OCI-LY1 (cell line): ENCODE measurements at regions not wholly inside any gene's neighbourhood (a gene's known extent, or its start where the extent isn't known, plus 50 kb on each side); places are given as distances from the start of the nearest gene placed in this dataset.

Source experiments
- H2AFZ ChIP-seq: fragments of 200-600 bp; sonication (generic), shearing (Covaris generic); 2 replicates; pipeline ENCODE4 v1.6.0; 2014; ENCODE audit warnings: antibody characterized with exemption, mild to moderate bottlenecking, low read length
- H3F3A ChIP-seq: fragments of 200-600 bp; sonication (generic), shearing (Covaris generic); 2 replicates; pipeline ENCODE4 v1.6.0; 2014; ENCODE audit warnings: mild to moderate bottlenecking, antibody characterized with exemption, low read length, moderate library complexity; ENCODE audit not compliant: insufficient read depth
- H3K27ac ChIP-seq: fragments of 200-600 bp; sonication (generic); 2 replicates; pipeline ENCODE4 v1.5.1; 2014; ENCODE audit warnings: low read length, mixed run types, mild to moderate bottlenecking, low read depth; ENCODE audit not compliant: poor library complexity, severe bottlenecking
- H3K27me3 ChIP-seq: fragments of 200-600 bp; sonication (generic); 2 replicates; pipeline ENCODE4 v1.6.0; 2014; ENCODE audit warnings: antibody characterized with exemption, mild to moderate bottlenecking, low read length, moderate library complexity; ENCODE audit not compliant: insufficient read depth
- H3K36me3 ChIP-seq: fragments of 200-600 bp; sonication (generic); 2 replicates; pipeline ENCODE4 v1.6.1; 2014; ENCODE audit warnings: mild to moderate bottlenecking, antibody characterized with exemption, low read length, moderate library complexity, mixed read lengths; ENCODE audit not compliant: insufficient read depth
- H3K4me1 ChIP-seq: fragments of 200-600 bp; sonication (generic); 2 replicates; pipeline ENCODE4 v1.5.1; 2014; ENCODE audit warnings: mild to moderate bottlenecking, low read length, moderate library complexity; ENCODE audit not compliant: insufficient read depth, severe bottlenecking
- H3K4me2 ChIP-seq: fragments of 200-600 bp; sonication (generic), shearing (Covaris generic); 2 replicates; pipeline ENCODE4 v1.6.1; 2014; ENCODE audit warnings: low read length
- H3K4me3 ChIP-seq: fragments of 200-600 bp; sonication (generic); 2 replicates; pipeline ENCODE4 v1.5.1; 2014; ENCODE audit warnings: low read length, low read depth, mild to moderate bottlenecking, mixed read lengths; ENCODE audit not compliant: poor library complexity, severe bottlenecking
- H3K79me2 ChIP-seq: fragments of 200-600 bp; shearing (Covaris generic); 2 replicates; pipeline ENCODE4 v1.6.1; 2016; ENCODE audit warnings: mixed run types, low read length, mixed read lengths; ENCODE audit not compliant: insufficient read depth
- H3K9ac ChIP-seq: fragments of 200-600 bp; sonication (generic), shearing (Covaris generic); 2 replicates; pipeline ENCODE4 v1.6.1; 2014; ENCODE audit warnings: mild to moderate bottlenecking, low read length, mixed read lengths
- H3K9me2 ChIP-seq: fragments of 200-600 bp; sonication (generic), shearing (Covaris generic); 2 replicates; pipeline ENCODE4 v1.6.1; 2014; ENCODE audit warnings: low read depth, mild to moderate bottlenecking, low read length, mixed read lengths
- H3K9me3 ChIP-seq: fragments of 200-600 bp; shearing (Covaris generic); 2 replicates; pipeline ENCODE4 v1.6.1; 2014; ENCODE audit warnings: low read length, mixed read lengths
- H4K20me1 ChIP-seq: fragments of 200-600 bp; sonication (generic), shearing (Covaris generic); 2 replicates; pipeline ENCODE4 v1.6.0; 2016; ENCODE audit warnings: mild to moderate bottlenecking, low read length; ENCODE audit not compliant: insufficient read depth
- CTCF ChIP-seq: fragments of 200-600 bp; sonication (generic), shearing (Covaris generic); IDR thresholded peaks from 2 replicates; pipeline ENCODE4 v1.5.1; 2017; ENCODE audit warnings: mild to moderate bottlenecking, antibody characterized with exemption, low read length, moderate library complexity, mixed read lengths
- EZH2 ChIP-seq: fragments of 200-600 bp; sonication (generic), shearing (Covaris generic); IDR thresholded peaks from 2 replicates; pipeline ENCODE4 v1.8.0; 2017; ENCODE audit warnings: borderline replicate concordance, mixed run types, mild to moderate bottlenecking, antibody characterized with exemption, low read length, moderate library complexity, mixed read lengths

- TF ChIP-seq CTCF: no peak
- no peak for TF ChIP-seq EZH2
- Histone ChIP-seq H3K9ac (no peak overlapping the region), H3K4me1 (no peaks in the 10 kb centered on the region), H3K79me2 (no peaks in the 10 kb centered on the region), H3K27ac (no peak overlapping the region), H3K4me3 (no peak overlapping the region), H3K4me2 (no peak overlapping the region), H3K27me3 (no peaks in the 10 kb centered on the region), H2AFZ (no peak overlapping the region), H3K9me2 (no peaks in the 10 kb centered on the region), H3K36me3 (no peaks in the 10 kb centered on the region), H4K20me1 (no peaks in the 10 kb centered on the region), H3F3A (no peaks in the 10 kb centered on the region), H3K9me3 (no peaks in the 10 kb centered on the region)
Measured at GRCh38 chr4:86544310-86544966, 49.7 kb upstream of the PTPN13 start.
